ENCODE measurements at regions not wholly inside any gene's neighbourhood (a gene's known extent, or its start where the extent isn't known, plus 50 kb on each side); places are given as distances from the start of the nearest gene placed in this dataset.

GRCh38 chr9:23382418-23382817, 443.6 kb downstream of the ELAVL2 start:
- H3K27ac ChIP-seq (ENCODE audit: extremely low read depth, low read depth, low read length), result no peak overlapping the region
- TF ChIP-seq ZSCAN18 (tag by site-specific recombination; IDR thresholded peaks at IDR 0.05) (no peak), KLF9 (tag by site-specific recombination; IDR thresholded peaks at IDR 0.05; ENCODE audit: low read depth) (no peak), PBX3 (CRISPR knock-in tag; IDR thresholded peaks at IDR 0.05) (no peak), PRDM4 (tag by site-specific recombination; IDR thresholded peaks at IDR 0.05) (no peak), ZNF140 (tag by site-specific recombination; IDR thresholded peaks at IDR 0.05) (no peak), ZNF423 (tag by site-specific recombination; IDR thresholded peaks at IDR 0.05) (no peak), SETDB1 (IDR thresholded peaks at IDR 0.05; ENCODE audit: insufficient read length, low read length) (no peak), ZNF548 (tag by site-specific recombination; IDR thresholded peaks at IDR 0.05) (no peak), ZNF416 (tag by site-specific recombination; IDR thresholded peaks at IDR 0.05) (no peak), ZNF26 (tag by site-specific recombination; IDR thresholded peaks at IDR 0.05) (no peak)
- no peaks in the 10 kb centered on the region for H3K4me1 ChIP-seq (ENCODE audit: control insufficient read depth, insufficient read depth, low read length)
- ChIA-PET POLR2A (no interaction called here), CTCF (no interaction called here)
- no peak overlapping the region for H3K4me3 ChIP-seq (ENCODE audit: low read depth, low read length)
- H3K9me3 ChIP-seq (ENCODE audit: control insufficient read depth, insufficient read depth, low read depth, low read length), result no peaks in the 10 kb centered on the region
- no peaks in the 10 kb centered on the region for H3K36me3 ChIP-seq (ENCODE audit: control insufficient read depth in 2 of 2, insufficient read depth in 1 of 2, low read length in 2 of 2)

GRCh38 chr9:23394189-23394588, 431.9 kb downstream of the ELAVL2 start:
- Histone ChIP-seq H3K4me3 (ENCODE audit: low read depth, low read length) (no peak overlapping the region), H3K27ac (ENCODE audit: extremely low read depth, low read depth, low read length) (no peak overlapping the region), H3K4me1 (ENCODE audit: control insufficient read depth, insufficient read depth, low read length) (no peaks in the 10 kb centered on the region), H3K36me3 (ENCODE audit: control insufficient read depth in 2 of 2, insufficient read depth in 1 of 2, low read length in 2 of 2) (no peaks in the 10 kb centered on the region), H3K9me3 (ENCODE audit: control insufficient read depth, insufficient read depth, low read depth, low read length) (no peaks in the 10 kb centered on the region)
- no peak for TF ChIP-seq KLF8 (tag by site-specific recombination; IDR thresholded peaks at IDR 0.05)
- TF ChIP-seq ZBTB49 (tag by site-specific recombination; IDR thresholded peaks at IDR 0.05; ENCODE audit: low read depth), result no peak
- TF ChIP-seq GLIS1 (tag by site-specific recombination; IDR thresholded peaks at IDR 0.05), result no peak
- TF ChIP-seq ZNF510 (tag by site-specific recombination; IDR thresholded peaks at IDR 0.05; ENCODE audit: insufficient replicate concordance), result no peak
- no peak for TF ChIP-seq ZNF624 (tag by site-specific recombination; IDR thresholded peaks at IDR 0.05)
- no peak for TF ChIP-seq ZNF292 (tag by site-specific recombination; IDR thresholded peaks at IDR 0.05; ENCODE audit: borderline replicate concordance, low read depth)
- TF ChIP-seq ZNF792 (tag by site-specific recombination; IDR thresholded peaks at IDR 0.05), result no peak
- TF ChIP-seq YY2 (tag by site-specific recombination; IDR thresholded peaks at IDR 0.05), result no peak
- no peak for TF ChIP-seq BCL6B (tag by site-specific recombination; IDR thresholded peaks at IDR 0.05)
- no peak for TF ChIP-seq KLF10 (tag by site-specific recombination; IDR thresholded peaks at IDR 0.05)
- no peak for TF ChIP-seq ZNF223 (tag by site-specific recombination; IDR thresholded peaks at IDR 0.05)
- TF ChIP-seq ZNF324 (tag by site-specific recombination; IDR thresholded peaks at IDR 0.05), result no peak
- TF ChIP-seq GLI4 (tag by site-specific recombination; IDR thresholded peaks at IDR 0.05), result no peak
- no peak for TF ChIP-seq ZNF362 (tag by site-specific recombination; IDR thresholded peaks at IDR 0.05)
- TF ChIP-seq ZNF416 (tag by site-specific recombination; IDR thresholded peaks at IDR 0.05), result no peak
- ChIA-PET CTCF (interaction anchor here (0.6 kb wide), 1 partner anchor 119 kb away, joined by 3 read pairs; no protein-coding TSS in a partner anchor), POLR2A (no interaction called here)
